GM18870 (cell line): ENCODE measurements at regions not wholly inside any gene's neighbourhood (a gene's known extent, or its start where the extent isn't known, plus 50 kb on each side); places are given as distances from the start of the nearest gene placed in this dataset.
"Not testable (repeated sequence)": the region's sequence is repeated elsewhere in the genome, so short reads cannot be mapped to it uniquely, and the experiment has no call there.

Source experiments
- ATAC-seq: cut with Tn5 transposase; IDR thresholded peaks from one replicate; pipeline ENCODE4 v1.9.1; 2021; ENCODE audit warnings: moderate library complexity; ENCODE audit not compliant: unreplicated experiment

DNA sequence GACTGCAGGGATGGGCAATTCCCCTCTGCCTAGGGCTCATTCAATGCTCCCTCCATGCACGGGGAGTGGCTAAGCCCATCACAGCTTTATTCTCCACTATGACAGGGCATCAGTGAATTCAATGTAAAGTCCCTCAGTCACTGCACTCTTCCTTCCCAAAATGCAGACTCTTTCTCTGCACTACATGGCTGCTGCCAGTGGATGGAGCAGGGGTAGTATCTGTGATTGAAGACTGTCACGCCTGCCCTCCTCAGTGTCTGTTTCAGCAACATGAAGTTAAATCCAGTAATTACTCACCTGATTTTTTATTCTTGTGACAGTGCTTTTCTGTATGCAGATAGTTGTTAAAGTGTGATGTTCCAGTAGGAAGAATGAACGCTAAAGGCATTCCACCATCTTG is 1323.2 kb downstream of the AMY1C start:
- no peak for ATAC-seq

DNA sequence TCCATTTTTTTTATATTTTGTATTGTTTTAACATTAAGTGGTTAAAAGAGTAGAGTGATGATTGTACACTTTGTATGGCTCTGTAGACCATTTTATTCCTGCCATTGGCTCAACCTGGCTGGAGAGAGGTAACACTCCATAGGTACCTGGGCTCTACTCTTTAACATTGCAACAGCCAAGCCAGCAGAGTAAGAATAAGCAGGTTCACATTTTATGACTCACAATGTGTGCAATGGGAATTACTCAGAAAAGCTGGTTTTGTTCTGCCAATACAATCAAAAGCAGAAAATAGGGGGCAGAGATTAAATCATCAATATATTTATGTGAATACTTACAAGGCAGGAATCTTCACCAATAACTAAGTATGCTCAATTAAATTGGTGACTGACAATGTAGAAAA is 1324.0 kb downstream of the AMY1C start:
- no peak for ATAC-seq

DNA sequence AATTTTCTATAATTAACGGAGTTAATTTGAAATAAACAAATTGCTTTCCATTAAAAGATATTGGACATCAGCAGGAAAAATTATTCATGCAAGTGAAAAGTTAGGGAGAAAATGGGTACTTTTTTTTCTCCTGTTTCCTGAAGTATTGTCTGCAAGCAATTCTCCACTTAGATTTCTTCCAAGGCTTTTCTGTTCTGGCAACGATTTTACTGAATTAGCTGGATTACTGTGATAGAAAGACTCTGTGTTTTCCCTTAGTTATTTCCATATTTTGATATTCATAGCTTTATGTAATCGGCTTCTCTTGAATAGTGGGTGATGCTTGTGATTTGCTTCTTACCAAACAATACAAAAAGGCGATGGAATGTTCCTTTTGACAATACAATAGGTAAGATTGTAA is 1333.9 kb downstream of the AMY1C start:
- no peak for ATAC-seq

DNA sequence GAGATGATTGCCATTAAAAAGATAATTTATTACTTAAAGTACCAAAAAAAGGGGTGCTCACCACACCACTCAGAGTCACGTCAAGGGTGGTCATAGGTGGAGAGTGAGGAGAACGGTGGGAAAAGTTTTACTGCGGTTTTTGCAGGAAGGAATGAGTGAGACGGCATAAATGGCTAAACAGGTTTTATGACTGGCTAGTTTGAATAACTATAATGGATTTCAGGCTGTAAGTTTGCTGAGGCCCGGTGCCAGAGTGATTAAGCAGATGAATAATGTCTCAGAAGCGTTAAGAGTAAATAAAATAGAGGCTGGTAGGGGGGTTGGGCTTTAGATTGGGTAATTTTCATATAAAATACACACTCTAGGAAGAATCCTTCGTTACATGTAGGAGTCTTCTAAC is 1337.8 kb downstream of the AMY1C start:
- no peak for ATAC-seq

DNA sequence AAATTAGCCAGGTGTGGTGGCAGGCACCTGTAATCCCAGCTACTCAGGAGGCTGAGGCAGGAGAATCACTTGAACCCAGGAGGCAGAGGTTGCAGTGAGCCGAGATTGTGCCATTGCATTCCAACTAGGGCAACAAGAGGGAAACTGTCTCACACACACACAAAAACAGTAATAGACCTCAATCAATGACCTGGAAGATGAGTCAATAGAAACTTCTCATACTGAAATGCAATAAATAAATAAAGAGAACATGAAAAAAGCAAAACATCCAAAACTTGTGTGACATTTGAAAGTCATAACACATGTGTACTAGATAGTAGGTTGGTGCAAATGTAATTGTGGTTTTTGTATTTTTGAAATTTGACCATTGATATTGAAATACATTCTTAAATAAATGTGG is 1338.5 kb downstream of the AMY1C start:
- ATAC-seq, result no peak

DNA sequence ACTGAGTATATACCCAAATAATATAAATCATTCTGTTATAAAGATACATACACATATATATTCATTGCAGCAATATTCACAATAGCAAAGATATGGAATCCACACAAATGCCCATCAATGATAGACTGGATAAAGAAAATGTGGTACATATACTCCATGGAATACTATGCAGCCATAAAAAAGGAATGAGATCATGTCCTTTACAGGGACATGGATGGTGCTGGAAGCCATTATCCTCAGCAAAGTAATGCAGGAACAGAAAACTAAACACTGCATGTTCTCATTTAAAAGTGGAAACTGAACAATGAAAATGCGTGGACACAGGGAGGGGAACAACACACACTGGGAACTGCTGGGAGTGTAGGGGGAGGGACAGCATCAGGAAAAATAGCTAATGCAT is 1344.2 kb downstream of the AMY1C start:
- ATAC-seq, result not testable (repeated sequence)

DNA sequence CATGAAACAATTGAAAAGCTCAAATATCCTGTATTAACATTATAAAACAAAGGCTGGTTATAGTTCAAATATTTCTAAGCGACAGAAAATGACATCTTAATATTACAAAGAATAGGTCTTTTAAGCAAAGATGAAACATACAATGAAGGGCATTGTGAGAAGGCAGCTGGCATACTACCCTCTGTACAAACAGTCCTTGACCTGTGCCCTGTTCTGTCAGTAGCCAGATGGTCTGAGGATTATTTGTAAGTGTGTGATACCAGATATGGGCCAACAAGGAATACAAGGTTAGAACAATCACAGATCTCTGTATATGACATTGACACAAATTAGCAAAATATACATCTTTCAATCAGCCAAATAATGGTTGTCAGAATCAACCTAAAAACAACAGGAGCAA is 1350.4 kb downstream of the AMY1C start:
- no peak for ATAC-seq

DNA sequence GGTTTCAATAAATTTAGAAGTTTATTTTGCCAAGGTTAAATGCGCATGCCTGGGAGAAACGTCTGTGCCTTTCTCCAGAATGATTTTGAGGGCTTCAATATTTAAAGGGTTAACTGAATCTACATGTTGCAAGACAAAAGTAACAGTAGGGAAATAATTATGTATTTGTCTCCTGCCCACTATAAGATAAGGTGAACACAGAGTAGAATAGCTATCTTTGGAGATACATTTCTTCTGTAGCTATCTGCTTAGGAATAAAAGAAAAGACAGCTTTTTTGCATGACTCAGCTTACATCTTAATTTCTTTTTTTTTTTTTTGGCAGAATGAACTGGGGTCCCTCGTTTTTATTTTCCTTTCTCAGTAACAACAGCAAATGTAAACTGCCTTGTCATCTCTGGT is 1351.6 kb downstream of the AMY1C start:
- no peak for ATAC-seq

DNA sequence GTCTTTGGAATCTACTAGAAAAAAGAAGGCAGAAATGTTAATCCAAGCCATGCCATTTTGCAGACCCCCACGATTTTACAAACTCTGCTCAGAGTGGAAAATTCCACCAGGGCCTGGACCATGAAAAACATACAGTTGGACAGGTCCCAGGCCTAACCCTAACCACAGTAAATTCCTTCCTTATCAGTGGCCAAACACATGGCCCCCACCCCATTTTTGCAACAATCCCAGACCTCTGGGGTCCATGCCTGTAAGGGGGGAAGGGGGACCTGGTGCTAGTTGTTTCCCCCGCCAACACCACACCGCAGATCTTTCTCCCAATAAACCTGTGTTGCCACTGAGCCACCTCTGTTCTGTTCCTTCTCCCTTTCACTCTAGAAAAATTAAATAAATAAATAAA is 1352.7 kb downstream of the AMY1C start:
- ATAC-seq, result no peak

DNA sequence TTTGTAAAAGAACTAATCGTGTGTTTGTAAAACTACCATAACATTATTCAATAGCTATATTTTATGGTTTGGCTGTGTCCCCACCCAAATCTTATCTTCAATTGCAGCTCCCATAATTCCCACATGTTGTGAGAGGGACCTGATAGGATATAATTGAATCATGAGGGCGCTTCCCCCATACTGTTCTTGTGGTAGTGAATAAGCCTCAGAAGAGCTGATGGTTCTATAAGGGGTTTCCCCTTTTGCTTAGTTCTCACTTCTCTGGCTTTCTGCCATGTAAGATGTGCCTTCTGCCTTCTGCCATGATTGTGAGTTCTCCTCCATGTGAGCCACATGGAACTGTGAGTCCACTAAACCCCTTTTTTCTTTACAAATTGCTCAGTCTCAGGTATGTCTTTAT is 1372.3 kb downstream of the AMY1C start:
- ATAC-seq, result no peak

DNA sequence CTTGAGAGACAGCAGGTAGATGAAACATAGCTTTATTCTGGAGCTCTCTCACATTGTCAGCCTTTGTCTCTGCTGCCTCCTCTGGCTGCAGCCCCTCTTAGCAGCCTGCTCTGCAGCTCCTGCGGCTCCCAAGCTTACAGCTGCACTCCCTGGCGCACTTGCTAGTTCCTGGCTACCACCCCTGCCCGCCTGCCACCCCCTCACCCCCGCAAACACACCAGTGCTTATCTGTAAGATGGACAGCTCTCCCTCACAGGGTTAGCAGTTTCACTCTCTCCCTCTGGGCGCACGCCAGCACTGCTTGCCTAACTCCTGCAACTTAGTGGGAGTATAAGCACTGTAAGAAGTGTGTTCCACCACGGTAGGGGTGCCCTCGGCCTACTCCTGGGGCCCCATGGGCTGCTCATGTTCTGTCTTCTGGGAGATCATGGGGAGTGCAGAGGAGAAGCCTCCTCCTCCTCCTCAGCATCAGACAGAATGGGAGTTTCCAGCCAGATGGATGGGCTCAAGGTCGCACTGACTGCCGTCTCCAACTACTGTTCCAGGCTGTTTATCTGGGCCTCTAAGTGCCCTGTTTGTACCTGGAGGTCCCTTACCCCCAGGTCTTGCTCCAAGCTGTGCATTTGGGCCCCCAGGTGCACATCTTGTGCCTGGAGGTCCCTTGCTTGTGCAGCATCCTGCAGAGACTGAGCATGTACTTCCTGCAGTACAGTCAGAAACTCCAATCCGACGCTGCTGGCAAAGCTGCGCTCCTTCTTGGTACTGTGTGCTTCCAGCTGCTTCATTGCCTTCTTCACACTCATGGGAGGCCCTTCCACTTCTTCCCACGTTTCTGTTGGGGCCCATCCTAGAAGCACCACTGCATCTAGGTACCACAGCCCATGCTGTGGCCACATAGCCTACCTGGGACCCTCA is 1388.1 kb downstream of the AMY1C start:
- no peak for ATAC-seq

DNA sequence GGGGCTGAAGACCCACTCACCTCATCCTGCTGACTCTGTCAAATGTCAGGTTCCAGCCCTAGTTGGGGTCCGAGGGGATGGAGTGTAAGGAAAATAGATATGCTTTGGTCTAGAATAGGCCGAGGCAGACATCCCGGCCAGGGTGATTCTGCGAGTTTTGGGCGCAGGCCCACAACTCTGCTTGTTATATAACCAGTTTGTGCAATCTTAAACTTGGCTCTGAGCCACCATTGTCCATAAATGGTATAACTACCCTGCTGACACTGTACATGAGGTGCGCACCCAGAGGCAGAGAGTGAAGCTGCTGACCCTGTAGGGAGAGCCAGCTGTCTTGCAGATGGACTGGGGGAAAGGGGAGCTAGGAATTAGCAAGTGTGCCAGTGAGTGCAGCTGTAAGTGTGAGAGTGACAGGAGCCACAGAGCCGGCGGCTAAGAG is 1388.8 kb downstream of the AMY1C start:
- ATAC-seq, result no peak

DNA sequence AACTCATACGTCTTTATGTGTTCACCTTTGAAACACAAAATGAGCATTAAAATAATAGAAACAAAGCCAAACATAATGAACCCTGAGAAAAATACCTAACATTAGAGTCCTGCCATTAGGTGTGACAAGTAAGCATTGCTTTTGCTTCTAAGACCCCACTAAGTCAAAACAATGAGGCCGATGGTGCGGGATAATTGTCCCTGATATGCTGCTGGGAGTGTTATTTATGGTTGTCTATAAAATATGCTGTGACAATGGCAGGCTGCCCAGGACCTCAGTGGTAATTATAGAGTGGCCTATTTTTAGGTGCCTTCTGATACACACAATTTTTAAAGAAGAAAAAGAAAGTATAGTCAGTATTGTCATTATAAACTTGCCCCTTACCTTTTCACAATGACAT is 1423.1 kb downstream of the AMY1C start:
- no peak for ATAC-seq

DNA sequence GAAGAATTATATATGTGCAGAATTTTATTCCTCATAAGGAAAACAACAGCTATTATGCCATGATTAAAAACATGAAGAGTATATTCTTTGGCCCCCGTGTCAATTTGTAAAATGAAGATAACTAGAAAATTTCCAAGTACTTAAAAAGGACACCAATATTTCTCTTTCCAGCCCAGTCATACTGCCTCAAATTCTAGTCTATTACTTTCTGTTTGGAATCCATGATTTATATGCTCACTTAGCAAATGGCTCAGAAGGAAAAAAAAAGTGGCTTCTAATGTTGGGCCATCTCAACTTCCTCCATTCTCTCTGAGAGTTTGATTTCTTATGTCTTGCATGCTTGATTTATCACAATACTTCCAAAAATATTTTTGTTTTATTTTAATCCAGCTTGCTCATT is 1431.1 kb downstream of the AMY1C start:
- no peak for ATAC-seq

DNA sequence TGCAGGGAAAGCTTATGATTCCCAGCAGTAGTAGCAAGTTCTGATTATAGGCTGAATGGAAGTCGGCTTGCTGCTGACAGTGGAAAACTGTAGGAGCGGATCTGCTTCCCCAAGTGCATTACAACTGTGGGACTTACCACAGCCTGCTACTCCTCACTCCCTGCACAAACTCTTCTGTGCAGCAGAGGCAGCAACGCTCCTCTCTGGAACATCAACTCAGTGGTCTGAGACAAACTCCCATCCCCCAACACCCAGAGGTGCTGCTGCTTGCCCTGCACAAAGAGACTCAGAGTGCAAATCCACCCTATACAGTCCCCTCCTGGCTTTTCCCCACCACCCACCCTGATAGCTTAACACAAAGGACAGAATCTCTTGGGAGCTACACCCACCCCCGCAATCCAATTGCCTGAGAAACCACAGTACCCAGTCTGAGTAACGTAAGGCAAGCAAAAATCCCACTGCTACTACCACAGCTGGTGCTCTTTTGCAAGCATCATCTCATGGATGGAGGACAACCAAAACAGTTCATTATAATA is 1455.2 kb downstream of the AMY1C start:
- ATAC-seq, result no peak

DNA sequence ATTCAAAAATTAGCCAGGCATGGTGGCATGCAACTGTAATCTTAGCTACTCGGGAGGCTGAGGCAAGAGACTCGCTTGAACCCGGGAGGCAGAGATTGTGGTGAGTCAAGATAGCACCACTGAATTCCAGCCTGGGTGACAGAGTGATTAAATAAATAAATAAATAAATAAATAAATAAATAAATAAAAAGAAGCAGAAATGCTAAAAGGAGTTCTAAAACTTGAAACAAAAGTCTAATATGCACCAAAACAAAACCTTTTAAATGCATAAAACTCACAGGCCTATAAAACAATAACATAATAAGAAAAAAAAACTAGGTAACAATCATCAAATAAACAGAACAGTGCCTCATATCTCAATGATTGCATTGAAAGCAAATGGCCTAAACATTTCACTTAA is 1458.9 kb downstream of the AMY1C start:
- ATAC-seq, result no peak

DNA sequence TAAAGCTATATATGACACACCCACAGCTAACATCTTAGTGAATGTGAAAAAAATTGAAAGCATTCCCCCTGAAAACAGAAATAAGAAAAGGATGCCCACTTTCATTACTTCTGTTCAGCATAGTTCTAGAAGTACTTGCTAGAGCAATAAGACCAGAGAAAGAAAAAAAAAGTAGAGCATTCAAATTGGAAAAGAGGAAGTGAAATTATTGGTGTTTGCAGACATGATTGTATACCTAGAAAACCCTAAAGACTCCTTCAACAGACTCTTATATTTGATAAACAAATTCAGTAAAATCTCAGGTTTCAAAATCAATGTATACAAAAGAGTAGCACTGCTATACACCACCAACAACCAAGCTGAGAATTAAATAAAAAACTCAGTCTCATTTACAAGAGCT is 1461.0 kb downstream of the AMY1C start:
- ATAC-seq, result no peak

DNA sequence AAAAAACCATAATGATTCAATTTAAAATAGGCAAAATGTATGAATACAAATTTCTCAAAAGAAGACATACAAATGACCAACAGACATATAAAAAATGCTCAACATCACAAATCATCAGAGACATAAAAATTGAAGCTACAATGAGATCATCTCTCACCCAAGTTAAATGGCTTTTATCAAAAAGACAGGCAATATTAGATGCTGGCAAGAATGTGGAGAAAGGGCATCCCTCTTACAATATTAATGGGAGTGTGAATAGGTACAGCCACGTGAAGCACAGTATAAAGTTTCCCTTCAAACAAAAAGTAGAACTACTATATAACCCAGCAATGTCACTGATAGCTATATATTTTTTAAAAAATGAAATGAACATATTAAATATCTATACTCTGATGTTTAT is 1481.7 kb downstream of the AMY1C start:
- no peak for ATAC-seq

DNA sequence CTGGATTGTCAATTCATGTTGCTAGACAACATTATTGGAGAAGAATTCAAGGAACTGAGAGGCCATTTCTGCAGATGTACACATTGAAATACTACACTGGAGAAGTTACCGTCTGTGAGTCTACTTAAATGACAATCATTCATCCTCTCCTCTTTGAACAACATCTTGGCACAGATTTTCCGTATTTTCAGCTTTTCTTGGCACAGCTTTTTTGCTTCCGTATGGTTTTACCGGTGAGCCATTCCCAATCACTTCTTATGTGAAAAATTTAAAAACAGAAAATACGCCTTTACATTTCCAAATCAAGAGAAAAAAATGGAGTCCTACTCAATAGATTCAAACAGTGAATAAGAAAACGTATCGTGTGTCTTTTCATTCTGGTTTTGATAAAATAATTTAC is 1493.7 kb downstream of the AMY1C start:
- ATAC-seq, result no peak

DNA sequence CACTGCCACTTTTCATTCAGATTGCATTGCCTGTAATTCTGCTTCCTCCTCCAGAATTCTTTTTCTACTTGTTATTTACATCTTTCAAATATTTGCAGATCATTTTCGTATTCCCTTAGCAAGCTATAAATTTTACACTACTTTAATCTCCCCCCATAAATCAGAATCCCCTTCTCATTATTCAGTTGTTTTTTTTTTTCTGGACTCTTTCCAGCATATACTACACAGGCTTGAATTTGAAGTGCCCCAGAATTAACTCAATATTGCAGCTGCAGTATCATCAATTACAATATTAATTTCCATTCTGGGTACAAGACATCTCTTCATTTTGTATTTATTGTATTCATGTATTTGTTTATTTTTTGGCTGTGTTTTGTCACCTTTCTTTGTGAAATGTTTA is 1494.3 kb downstream of the AMY1C start:
- no peak for ATAC-seq

DNA sequence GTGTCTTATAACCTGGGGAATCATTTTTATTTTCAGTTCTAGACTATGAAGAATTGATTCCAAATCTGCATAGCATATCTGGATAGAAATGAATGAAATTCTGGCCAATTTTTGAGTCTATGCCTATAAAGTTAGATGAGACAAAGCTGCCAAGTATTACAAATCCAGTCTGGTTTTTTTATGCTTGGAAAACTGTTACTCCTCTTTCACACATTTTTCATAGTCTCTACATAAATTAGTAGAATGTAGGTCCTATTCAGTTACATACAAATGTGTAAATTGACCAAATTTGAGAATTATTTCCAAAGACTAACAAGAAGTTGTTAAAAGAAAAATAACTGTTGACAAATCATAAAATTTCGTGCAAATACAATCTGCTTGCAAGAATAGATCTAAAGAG is 1505.2 kb downstream of the AMY1C start:
- ATAC-seq, result no peak

DNA sequence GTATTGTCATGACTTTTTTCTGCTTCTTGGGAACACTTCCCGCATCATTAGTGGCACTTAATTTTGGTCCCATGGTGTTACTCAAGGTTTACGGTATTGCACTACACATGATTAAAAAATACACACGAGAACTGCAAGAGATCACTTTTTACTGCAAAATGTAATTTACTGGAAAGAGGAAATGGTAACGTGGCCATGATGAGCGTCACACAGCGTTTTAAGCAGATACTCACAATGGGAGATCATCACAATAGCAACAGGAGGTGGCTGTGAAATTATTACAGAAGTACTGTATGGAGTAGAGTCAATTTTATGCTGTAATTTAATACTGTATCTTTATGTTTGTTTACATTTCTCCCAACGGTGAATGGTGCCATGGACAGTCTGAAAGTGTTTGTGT is 1510.3 kb downstream of the AMY1C start:
- no peak for ATAC-seq

DNA sequence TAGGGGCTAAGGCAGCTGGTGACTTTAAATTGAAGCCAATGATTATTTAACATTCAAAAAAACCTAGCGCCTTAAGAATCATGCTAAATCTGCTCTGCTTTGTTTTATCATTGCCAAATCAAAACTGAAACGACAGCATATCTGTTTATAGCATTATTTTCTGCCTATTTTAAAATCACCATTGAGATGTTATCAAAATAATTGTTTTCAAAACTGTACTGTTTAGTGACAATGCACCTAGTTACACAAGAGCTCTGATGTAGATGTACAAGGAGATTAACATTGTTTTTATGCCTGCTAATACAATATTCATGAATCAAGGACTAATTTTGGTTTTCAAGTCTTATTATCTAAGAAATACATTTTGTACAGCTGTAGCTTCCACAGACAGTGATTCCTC is 1521.3 kb downstream of the AMY1C start:
- no peak for ATAC-seq
